WERI-Rb-1 (cell line): ENCODE measurements at regions not wholly inside any gene's neighbourhood (a gene's known extent, or its start where the extent isn't known, plus 50 kb on each side); places are given as distances from the start of the nearest gene placed in this dataset.

ENCODE experiments used
- DNase-seq: peaks from one replicate; pipeline ENCODE4 v3.0.0-alpha.2; 2020
- H3K27ac ChIP-seq: fragments of 250-450 bp; sonication (Bioruptor Pico); 2 replicates; pipeline ENCODE4 v1.5.1; 2020; ENCODE audit warnings: mild to moderate bottlenecking, moderate library complexity
- H3K27me3 ChIP-seq: fragments of 250-450 bp; sonication (Bioruptor Pico); 2 replicates; pipeline ENCODE4 v1.5.1; 2021; ENCODE audit warnings: mild to moderate bottlenecking, low read depth, moderate library complexity; ENCODE audit not compliant: insufficient read depth, severe bottlenecking
- H3K36me3 ChIP-seq: fragments of 250-450 bp; sonication (Bioruptor Pico); 2 replicates; pipeline ENCODE4 v1.5.1; 2020; ENCODE audit warnings: mild to moderate bottlenecking, moderate library complexity
- H3K4me3 ChIP-seq: 2 replicates; pipeline ENCODE4 v1.5.1; 2011; ENCODE audit warnings: low read depth, mild to moderate bottlenecking, control low read depth, low read length
- H3K9me3 ChIP-seq: fragments of 250-450 bp; sonication (Bioruptor Pico); 2 replicates; pipeline ENCODE4 v1.5.1; 2021; ENCODE audit warnings: mild to moderate bottlenecking, moderate library complexity; ENCODE audit not compliant: severe bottlenecking
- TF ChIP-seq, protein P1 (sequence below): IDR thresholded peaks from 2 replicates; pipeline ENCODE4 v1.5.1; 2011; ENCODE audit warnings: low read depth, mild to moderate bottlenecking, control low read depth, inconsistent platforms, low read length

GRCh38 chr4:24655326-24655725 is 71.0 kb upstream of the DHX15 start:
- H3K4me3 ChIP-seq: no peak overlapping the region
- TF ChIP-seq, protein P1, sequence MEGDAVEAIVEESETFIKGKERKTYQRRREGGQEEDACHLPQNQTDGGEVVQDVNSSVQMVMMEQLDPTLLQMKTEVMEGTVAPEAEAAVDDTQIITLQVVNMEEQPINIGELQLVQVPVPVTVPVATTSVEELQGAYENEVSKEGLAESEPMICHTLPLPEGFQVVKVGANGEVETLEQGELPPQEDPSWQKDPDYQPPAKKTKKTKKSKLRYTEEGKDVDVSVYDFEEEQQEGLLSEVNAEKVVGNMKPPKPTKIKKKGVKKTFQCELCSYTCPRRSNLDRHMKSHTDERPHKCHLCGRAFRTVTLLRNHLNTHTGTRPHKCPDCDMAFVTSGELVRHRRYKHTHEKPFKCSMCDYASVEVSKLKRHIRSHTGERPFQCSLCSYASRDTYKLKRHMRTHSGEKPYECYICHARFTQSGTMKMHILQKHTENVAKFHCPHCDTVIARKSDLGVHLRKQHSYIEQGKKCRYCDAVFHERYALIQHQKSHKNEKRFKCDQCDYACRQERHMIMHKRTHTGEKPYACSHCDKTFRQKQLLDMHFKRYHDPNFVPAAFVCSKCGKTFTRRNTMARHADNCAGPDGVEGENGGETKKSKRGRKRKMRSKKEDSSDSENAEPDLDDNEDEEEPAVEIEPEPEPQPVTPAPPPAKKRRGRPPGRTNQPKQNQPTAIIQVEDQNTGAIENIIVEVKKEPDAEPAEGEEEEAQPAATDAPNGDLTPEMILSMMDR: no peak
- DNase-seq: no peak
- no peaks in the 10 kb centered on the region for H3K9me3 ChIP-seq
- no peaks in the 10 kb centered on the region for H3K36me3 ChIP-seq
- H3K27ac ChIP-seq: no peak overlapping the region
- no peaks in the 10 kb centered on the region for H3K27me3 ChIP-seq

DNA sequence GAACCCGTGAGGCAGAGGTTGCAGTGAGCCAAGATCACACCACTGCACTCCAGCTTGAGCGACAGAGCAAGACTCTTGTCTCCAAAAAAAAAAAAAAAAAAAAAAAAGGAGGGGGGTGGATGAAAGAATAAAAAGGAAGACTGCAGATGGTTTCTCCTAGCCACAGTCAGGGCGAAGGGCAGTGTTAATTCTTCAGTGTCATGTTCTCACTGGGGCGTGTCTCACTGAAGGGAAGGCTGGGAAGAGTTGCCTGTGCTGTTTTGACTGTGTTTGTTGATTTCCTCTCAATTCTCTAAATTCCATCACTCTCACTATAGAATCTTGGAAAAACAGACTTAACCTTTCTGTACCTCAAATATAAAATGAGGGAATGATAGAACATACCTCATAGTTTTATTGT is 71.6 kb upstream of the DHX15 start:
- TF ChIP-seq, protein P1: no peak
- Histone ChIP-seq H3K36me3 (no peaks in the 10 kb centered on the region), H3K27me3 (no peaks in the 10 kb centered on the region), H3K27ac (no peak overlapping the region), H3K9me3 (no peaks in the 10 kb centered on the region), H3K4me3 (no peak overlapping the region)
- DNase-seq: no peak

DNA sequence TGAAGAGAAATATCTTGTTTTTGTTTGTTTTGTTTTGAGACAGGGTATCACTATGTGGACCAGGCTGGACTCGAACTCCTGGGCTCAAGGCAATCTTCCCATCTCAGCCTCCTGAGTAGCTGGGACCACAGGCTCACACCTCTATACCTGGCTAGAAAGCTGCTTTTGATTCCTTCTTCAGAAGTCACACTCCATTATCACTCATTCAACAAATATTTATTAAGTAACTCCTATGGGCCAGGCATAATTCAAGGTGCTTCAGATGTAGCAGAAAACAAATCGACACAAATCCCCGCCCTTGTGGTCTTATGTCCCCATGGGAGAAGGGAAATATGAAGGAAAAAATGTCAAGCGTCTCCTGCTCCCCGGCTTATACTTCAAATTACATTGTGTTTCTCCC is 72.6 kb upstream of the DHX15 start:
- no peaks in the 10 kb centered on the region for H3K27me3 ChIP-seq
- no peak for DNase-seq
- no peaks in the 10 kb centered on the region for H3K36me3 ChIP-seq
- TF ChIP-seq, protein P1: no peak
- H3K9me3 ChIP-seq: no peaks in the 10 kb centered on the region
- H3K4me3 ChIP-seq: no peak overlapping the region
- H3K27ac ChIP-seq: no peak overlapping the region

DNA sequence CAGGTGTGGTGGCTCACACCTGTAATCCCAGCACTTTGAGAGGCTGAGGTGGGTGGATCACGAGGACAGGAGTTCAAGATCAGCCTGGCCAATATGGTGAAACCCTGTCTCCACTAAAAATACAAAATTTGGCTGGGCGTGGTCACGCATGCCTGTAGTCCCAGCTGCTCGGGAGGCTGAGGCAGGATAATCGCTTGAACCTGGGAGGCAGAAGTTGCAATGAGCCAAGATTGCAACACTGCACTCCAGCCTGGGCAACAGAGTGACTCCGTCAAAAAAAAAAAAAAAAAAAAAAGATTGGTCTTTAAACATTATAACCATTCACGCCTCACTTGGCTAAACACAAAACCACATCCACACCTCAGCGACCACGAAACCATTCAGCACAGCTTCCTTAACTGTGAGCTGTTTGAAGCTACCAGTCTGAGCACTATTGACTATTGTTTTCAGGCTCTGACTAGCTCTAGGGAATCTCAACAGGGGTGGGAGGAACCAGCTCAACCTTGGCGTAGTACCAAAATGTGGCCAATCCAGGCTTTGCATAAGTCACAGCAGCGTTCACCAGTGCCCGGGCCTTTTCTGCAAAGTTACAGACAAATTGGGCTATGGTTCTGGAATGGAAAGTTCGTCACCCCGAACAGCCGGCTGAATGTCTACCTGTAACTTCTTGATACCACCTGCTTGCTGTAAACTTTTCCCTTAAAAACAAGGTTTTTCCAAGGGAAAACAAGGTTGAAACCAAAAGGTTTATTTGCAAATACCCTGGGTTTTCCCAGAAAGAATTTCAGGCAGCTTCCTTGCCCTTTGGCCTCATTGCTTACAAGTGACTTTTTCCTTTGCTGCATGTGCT is 73.6 kb upstream of the DHX15 start:
- DNase-seq: no peak
- TF ChIP-seq, protein P1: no peak
- Histone ChIP-seq H3K9me3 (no peaks in the 10 kb centered on the region), H3K36me3 (no peaks in the 10 kb centered on the region), H3K27ac (no peak overlapping the region), H3K27me3 (no peaks in the 10 kb centered on the region), H3K4me3 (no peak overlapping the region)

- TF ChIP-seq, protein P1: no peak
- Histone ChIP-seq H3K4me3 (no peak overlapping the region), H3K36me3 (no peaks in the 10 kb centered on the region), H3K27me3 (no peaks in the 10 kb centered on the region), H3K9me3 (no peaks in the 10 kb centered on the region), H3K27ac (no peak overlapping the region)
- DNase-seq: no peak
These were observed 75.0 kb upstream of the DHX15 start for GRCh38 chr4:24659241-24659961.
